Activated naive CD4-positive, alpha-beta T cell treated with anti-CD3 and anti-CD28 coated beads, Interleukin-2, amount 50 U/mL, for 16 hours (primary cell): ENCODE measurements at regions not wholly inside any gene's neighbourhood (a gene's known extent, or its start where the extent isn't known, plus 50 kb on each side); places are given as distances from the start of the nearest gene placed in this dataset.
"Not testable (repeated sequence)": the region's sequence is repeated elsewhere in the genome, so short reads cannot be mapped to it uniquely, and the experiment has no call there.

ENCODE experiments used
- DNase-seq: peaks from one replicate; pipeline ENCODE4 v3.0.0-alpha.2; 2020

DNA sequence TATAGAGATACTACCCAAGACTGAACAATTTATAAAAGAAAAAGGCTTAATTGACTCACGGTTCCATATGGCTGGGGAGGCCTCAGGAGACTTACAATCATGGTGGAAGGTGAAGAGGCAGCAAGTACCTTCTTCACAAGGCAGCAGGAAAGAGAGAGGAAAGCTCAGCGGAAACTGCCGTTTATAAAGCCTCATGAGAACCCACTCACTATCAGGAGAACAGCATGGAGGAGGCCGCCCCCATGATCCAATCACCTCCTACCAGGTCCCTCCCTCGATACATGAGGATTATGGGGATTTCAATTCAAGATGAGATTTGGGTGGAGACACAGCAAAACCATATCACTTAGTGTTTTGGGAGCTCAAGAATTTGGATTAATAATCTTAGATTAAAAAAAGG, 240.2 kb downstream of the UACA start:
- no peak for DNase-seq

GRCh38 chr15:70522323-70522966, 240.9 kb downstream of the UACA start:
- DNase-seq = no peak

GRCh38 chr15:70521576-70522322, 241.6 kb downstream of the UACA start:
- DNase-seq = no peak

DNA sequence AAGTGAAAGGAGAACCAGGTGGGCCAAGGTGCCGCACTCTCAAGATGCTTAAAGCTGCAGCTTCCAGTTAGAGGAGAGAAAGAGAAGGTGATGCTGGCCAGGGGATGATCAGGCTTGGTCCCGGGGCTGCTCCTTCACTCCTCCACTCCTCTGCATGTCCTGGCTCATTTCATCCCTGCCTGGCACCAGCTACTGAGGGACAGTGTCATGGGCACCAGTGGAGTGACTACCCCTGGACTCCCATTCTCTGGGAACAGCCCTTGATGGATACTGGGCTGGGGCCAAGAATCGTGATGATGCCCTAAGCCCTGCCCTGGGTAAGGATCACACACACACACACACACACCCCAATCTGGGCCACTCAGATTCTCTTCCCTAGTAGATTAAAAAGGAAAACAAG, 243.7 kb downstream of the UACA start:
- no peak for DNase-seq

GRCh38 chr15:70519004-70519365, 244.4 kb downstream of the UACA start:
- no peak for DNase-seq

- no peak for DNase-seq
Observed at GRCh38 chr15:70518201-70519003, 245.0 kb downstream of the UACA start.

- DNase-seq = no peak
Observed at GRCh38 chr15:70517194-70517590, 246.2 kb downstream of the UACA start.

DNA sequence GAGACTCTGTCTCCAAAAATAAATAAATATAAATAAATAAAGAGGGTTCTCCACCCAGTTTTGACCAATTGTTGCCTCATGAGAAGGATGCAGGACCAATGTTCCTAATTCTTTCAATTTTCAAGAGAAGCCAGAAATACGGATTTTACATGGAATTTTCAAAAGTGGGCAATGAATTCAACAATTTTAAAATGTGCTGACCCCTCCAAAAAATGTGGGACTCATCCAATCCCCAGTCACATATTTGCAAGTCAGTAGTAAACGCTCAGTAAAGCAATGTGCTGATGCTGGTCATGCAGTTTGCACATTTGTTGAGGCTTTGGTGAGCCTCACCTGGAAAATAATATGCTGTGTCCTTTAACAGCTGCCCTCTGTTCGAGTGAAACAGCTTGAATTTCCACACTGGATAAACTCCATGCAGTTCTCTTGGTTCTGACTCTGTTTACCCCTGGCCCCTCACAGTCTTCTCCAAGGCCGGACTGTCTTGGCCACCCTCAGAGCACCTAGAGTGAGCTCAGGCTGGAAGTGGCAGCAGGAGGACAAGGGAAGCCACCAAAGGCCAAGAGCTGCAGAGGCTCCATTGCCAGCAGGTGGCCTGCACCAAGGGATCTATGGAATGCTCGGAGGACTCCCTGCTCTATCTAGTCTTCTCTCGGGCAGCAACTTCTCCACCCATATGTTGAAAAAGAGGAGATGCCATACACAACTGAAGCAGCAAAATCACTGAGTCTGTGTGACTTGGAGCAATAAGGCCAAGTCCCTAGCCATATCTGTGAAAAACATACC, 246.8 kb downstream of the UACA start:
- no peak for DNase-seq

- DNase-seq = no peak
Observed at GRCh38 chr15:70514251-70514650, 249.1 kb downstream of the UACA start.

DNA sequence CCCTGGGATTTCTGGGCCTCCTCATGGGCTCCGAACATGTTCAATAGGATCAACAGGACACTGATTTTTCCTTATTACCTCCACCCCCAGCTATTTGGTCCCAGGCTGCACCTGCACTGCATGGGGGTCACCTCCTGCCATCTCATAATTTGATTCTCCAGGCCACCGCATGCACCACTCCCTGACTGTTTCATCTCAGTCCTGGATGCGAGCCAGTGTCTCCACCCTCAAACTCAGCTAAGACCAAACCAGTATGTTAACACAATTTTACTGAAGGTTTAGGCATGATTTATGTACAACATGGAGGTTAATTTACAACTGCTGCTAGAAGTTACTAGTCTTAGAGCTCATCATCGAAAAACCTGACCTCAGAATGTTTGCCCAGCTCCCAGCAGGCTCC, 249.5 kb downstream of the UACA start:
- no peak for DNase-seq

- peak; percentile 61 for DNase-seq
Observed at GRCh38 chr15:70512772-70513362, 250.5 kb downstream of the UACA start.

DNA sequence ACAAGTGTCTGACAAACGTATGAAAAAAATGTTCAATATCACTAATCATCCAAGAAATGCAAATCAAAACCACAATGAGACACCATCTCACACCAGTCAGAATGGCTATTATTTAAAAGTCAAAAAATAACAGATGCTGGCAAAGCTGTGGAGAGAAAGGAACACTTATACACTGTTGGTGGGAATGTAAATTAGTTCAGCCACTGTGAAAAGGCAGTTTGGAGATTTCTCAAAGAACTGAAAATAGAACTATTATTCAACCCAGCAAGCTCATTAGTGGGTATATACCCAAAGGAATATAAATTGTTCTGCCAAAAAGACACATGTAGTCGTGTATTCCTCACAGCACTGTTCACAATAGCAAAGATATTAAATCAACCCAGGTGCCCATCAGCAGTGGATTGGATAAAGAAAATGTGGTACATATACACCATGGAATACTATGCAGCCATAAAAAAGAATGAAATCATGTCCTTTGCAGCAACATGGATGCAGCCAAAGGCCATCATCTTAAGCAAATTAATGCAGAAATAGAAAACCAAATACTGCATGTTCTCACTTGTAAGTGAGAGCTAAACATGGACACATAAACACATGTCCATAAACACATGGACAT, 251.3 kb downstream of the UACA start:
- DNase-seq = not testable (repeated sequence)

GRCh38 chr15:70510433-70510832, 252.9 kb downstream of the UACA start:
- no peak for DNase-seq

- no peak for DNase-seq
Observed at GRCh38 chr15:70509731-70510143, 253.6 kb downstream of the UACA start.

- DNase-seq = no peak
Observed at GRCh38 chr15:70509282-70509662, 254.1 kb downstream of the UACA start.

DNA sequence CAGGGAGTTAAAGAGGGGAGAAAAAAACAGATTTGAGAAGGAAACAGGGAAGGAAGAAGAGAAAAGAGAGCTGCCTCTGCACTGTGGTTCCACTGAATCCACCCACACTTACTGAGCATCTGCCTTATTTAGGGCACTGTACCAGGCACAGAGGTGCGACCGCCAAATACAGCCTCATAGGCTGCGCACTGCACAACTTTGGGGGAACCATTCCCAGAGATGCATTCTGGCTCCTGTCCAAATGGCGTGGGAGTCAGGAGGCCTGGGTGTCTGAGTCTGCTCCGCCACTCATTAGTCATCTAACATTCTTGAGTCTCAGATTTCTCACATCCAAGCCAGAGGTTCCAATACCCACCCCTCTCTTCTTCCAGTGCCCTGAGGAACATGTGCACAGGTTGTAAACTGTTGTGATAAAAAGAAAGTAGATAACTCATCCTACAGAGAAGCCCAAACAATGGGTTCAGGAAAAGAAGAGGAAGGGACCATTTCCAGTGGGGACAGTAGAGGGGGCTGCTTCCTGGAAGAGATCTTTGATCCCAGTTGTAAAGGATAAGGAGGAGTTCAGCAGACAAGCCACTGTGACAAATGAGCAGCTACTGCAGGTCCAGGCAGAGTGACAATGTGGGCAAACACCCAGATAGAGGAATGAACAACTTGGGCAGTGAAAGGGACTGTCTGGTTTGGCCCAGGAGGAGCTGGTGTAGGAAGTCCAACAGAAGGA, 254.6 kb downstream of the UACA start:
- DNase-seq = peak; percentile 46

DNA sequence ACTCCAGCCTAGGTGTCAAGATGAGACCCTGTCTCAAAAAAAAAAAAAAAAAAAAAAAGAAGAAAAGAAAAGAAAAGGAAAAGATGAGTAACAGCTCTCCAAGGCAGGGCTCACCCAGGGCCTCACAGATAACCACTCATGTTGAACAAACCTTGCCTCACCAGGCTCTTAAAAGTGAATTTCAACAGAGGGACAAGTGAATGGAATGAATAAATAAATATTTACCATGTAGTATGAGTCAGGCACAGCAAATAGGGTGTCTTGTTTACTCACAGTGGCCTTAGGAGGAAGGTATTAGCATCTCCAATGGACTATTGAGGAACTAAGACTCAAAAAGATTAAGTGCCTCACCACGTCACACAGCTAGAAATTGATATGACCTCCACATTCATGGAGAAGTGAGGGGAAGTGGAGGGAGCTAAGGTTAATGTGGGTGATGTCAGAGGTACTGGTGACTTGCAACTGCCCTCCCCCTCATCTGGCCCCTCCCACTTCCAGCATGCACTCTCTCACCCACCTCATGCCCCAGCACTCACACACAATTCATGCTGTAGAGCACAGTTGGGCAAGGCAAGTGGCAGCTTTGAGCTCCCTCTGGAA, 255.5 kb downstream of the UACA start:
- DNase-seq = peak; percentile 42

DNA sequence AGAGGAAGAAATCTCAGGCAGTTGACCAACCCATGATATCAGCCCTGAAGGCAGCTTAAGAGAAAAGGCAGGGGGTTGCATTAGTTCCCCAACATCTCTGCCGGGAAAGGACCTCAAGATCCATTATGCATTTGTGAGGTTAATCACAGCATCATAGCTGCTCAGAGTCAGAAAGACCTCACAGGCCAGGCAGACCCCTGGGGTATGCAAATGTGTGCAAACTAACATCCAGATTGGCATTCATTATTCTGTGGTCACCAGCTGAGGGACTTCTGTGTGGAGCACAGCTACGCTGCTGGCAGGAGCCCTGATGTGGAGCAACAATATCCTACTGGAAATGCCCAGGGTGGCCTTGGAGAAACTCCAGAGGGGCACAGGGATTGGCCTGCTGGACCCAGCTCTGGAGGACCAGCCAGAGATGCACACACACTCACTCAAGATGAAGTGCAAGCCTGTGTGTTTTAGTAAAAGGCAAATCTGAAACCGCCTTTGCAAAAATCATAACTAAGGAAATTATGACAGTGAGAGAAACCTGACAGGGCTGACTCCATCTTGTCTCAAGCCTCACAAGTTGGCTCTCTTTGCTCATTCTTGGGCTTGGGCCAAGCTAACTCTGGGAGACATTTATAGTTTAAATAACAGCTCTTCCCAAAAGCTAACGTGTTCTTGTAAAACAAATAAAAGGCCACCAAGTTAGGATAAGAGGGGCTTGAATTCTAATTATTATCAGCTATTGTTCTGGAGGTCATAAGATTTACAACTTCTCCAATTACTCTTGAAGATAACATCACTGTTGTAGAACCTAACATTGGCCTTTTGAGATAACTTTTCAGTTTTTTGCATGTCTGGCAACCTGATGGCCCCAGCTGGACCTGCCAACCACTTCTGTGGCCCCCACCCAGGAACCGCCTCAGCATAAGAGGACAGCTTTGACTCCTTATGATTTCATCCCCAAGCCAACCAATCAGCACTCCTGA, 257.1 kb downstream of the UACA start:
- DNase-seq = no peak

DNA sequence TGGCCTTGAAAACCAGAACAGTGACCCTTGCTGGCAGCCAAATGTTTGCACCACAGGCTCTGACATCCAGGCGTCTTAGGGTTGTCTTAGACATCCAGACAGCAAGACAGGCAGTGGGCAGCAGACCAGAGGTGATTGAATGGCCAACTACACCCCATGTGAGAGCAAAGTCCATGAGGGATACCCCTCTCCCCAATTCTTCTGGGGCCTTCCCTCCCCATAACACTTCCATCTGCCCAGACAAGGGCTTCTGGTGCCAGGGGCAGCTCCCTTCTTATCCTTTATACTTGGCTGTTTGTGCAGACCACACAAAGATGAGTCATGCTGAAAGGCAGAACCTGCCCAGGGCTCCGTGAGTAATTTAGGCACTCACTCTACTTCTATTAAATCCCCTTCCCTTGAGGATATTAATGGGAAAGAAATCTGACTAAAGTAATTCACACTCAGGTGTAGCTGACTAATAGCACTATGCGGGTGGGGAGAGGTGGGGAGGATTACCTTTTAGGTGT, 257.9 kb downstream of the UACA start:
- DNase-seq = no peak

GRCh38 chr15:70504988-70505387, 258.4 kb downstream of the UACA start:
- no peak for DNase-seq
